A549 (cell line): ENCODE measurements at regions not wholly inside any gene's neighbourhood (a gene's known extent, or its start where the extent isn't known, plus 50 kb on each side); places are given as distances from the start of the nearest gene placed in this dataset.

ENCODE experiments used
- ATAC-seq, 2 experiments: fragments of 200-7000 bp in 1 of 2; fragments of >200 bp in 1 of 2; cut with Nextera tagmentation in 1 of 2; cut with Tn5 transposase in 1 of 2; 3 replicates each; pipeline versions ENCODE4 v1.8.0 to v1.9.1; 2018 to 2020; ENCODE audit warnings: mild to moderate bottlenecking in 1 of 2, moderate library complexity in 1 of 2
- CTCF ChIA-PET: fragments of 300-600 bp; sonication (Branson Sonifier 250); formaldehyde crosslinking; extraction: SDS; loops from one replicate; lab custom pipeline; 2021; ENCODE audit warnings: antibody characterized with exemption, inconsistent platforms; lab: Yijun Ruan, JAX
- POLR2A ChIA-PET: fragments of 350-600 bp; formaldehyde crosslinking; extraction: SDS; loops from one replicate; lab custom pipeline; 2021; ENCODE audit warnings: antibody characterized with exemption, inconsistent platforms; lab: Yijun Ruan, JAX
- DNase-seq, 2 experiments: peaks; one replicate each; pipeline versions ENCODE4 v3.0.0 to v3.0.0-alpha.2; 2011 to 2016; ENCODE audit warnings: low read depth in 1 of 2, low spot score in 1 of 2
- FAIRE-seq: peaks from 2 replicates; lab custom pipeline; 2011; peaks lifted over from hg19 to GRCh38; lab: Jason Lieb, UNC
- H3K27ac ChIP-seq, 2 experiments: fragments of >200 bp; sonication (Bioruptor Twin); formaldehyde crosslinking; 3 replicates each; pipeline ENCODE4 v1.5.1; 2016 to 2017
- H3K4me1 ChIP-seq: fragments of >200 bp; sonication (Bioruptor Twin); formaldehyde crosslinking; 3 replicates; pipeline ENCODE4 v1.6.1; 2016
- H3K4me2 ChIP-seq: fragments of >200 bp; sonication (Bioruptor Twin); formaldehyde crosslinking; 3 replicates; pipeline ENCODE4 v1.6.1; 2016
- H3K4me3 ChIP-seq: fragments of >200 bp; sonication (Bioruptor Twin); formaldehyde crosslinking; 3 replicates; pipeline ENCODE4 v1.5.1; 2016
- H3K9me3 ChIP-seq: fragments of >200 bp; sonication (Bioruptor Twin); formaldehyde crosslinking; 3 replicates; pipeline ENCODE4 v1.6.1; 2016
- BHLHE40 ChIP-seq: IDR thresholded peaks from 2 replicates; pipeline ENCODE4 v1.6.1; 2012; ENCODE audit warnings: low read depth, low read length, inconsistent platforms
- CBX2 ChIP-seq: fragments of 200-600 bp; sonication (generic); IDR thresholded peaks from 2 replicates; pipeline ENCODE4 v1.6.1; 2016; ENCODE audit warnings: low read depth, mild to moderate bottlenecking, borderline replicate concordance
- ESRRA ChIP-seq: fragments of 150-350 bp; IDR thresholded peaks from 2 replicates; pipeline ENCODE4 v1.6.1; 2014; ENCODE audit warnings: mild to moderate bottlenecking, low read length, borderline replicate concordance
- FOSL2 ChIP-seq, 2 experiments: fragments of 450-650 bp in 1 of 2; fragments of >200 bp in 1 of 2; sonication (Bioruptor Twin) in 1 of 2; formaldehyde crosslinking; IDR thresholded peaks; 2 replicates each; pipeline versions ENCODE4 v1.5.0 to v1.6.1; 2016 to 2020; ENCODE audit warnings: mild to moderate bottlenecking in 1 of 2, moderate library complexity in 1 of 2
- HES2 ChIP-seq: fragments of >200 bp; sonication (Bioruptor Twin); formaldehyde crosslinking; IDR thresholded peaks from 2 replicates; pipeline ENCODE4 v1.6.1; 2016
- HMGXB4 ChIP-seq: fragments of 250-450 bp; sonication (Bioruptor Pico); IDR thresholded peaks from 2 replicates; pipeline ENCODE4 v1.5.0; 2021; ENCODE audit warnings: mild to moderate bottlenecking, moderate library complexity, borderline replicate concordance
- HOXB5 ChIP-seq: fragments of 250-450 bp; sonication (Bioruptor Pico); IDR thresholded peaks from 2 replicates; pipeline ENCODE4 v1.5.0; 2020; ENCODE audit warnings: mild to moderate bottlenecking, moderate library complexity
- JUN ChIP-seq, 2 experiments: fragments of >200 bp; sonication (Bioruptor Twin); formaldehyde crosslinking; IDR thresholded peaks; 2 replicates in 1 of 2; 3 replicates in 1 of 2; pipeline ENCODE4 v1.6.1; 2016 to 2017
- KDM5A ChIP-seq: fragments of 200-600 bp; sonication (generic); IDR thresholded peaks from 2 replicates; pipeline ENCODE4 v1.6.1; 2016; ENCODE audit warnings: antibody characterized with exemption, mild to moderate bottlenecking
- NPAS2 ChIP-seq: fragments of 250-450 bp; sonication (Bioruptor Pico); IDR thresholded peaks from 2 replicates; pipeline ENCODE4 v1.8.0; 2022; ENCODE audit warnings: mild to moderate bottlenecking, moderate library complexity, borderline replicate concordance
- POLR2A ChIP-seq: IDR thresholded peaks from 2 replicates; pipeline ENCODE4 v1.6.1; 2012; ENCODE audit warnings: mild to moderate bottlenecking, low read length
- RAD21 ChIP-seq, 2 experiments: fragments of >200 bp in 1 of 2; sonication (Bioruptor Twin) in 1 of 2; formaldehyde crosslinking in 1 of 2; IDR thresholded peaks in 1 of 2; conservative IDR thresholded peaks in 1 of 2; 2 replicates in 1 of 2; 3 replicates in 1 of 2; pipeline ENCODE4 v1.6.1; 2012 to 2018; ENCODE audit warnings: inconsistent platforms in 1 of 2
- RARB ChIP-seq: fragments of 250-450 bp; sonication (Bioruptor Pico); IDR thresholded peaks from 2 replicates; pipeline ENCODE4 v1.8.0; 2021; ENCODE audit warnings: mild to moderate bottlenecking, moderate library complexity
- RNF2 ChIP-seq: fragments of 200-600 bp; sonication (generic); IDR thresholded peaks from 2 replicates; pipeline ENCODE4 v1.6.1; 2016; ENCODE audit warnings: low read depth, mild to moderate bottlenecking, antibody characterized with exemption, moderate library complexity, borderline replicate concordance
- SMC3 ChIP-seq: fragments of >200 bp; sonication (Bioruptor Twin); formaldehyde crosslinking; IDR thresholded peaks from 3 replicates; pipeline ENCODE4 v1.6.1; 2018; ENCODE audit warnings: inconsistent platforms
- SREBF2 ChIP-seq: fragments of 450-650 bp; IDR thresholded peaks from 2 replicates; pipeline ENCODE4 v1.6.1; 2014; ENCODE audit warnings: mild to moderate bottlenecking, moderate library complexity
- ZC3H11A ChIP-seq: fragments of 450-650 bp; IDR thresholded peaks from 2 replicates; pipeline ENCODE4 v1.6.1; 2014; ENCODE audit warnings: antibody characterized with exemption, mild to moderate bottlenecking
- ZSCAN20 ChIP-seq: fragments of 250-450 bp; sonication (Bioruptor Pico); IDR thresholded peaks from 2 replicates; pipeline ENCODE4 v1.8.0; 2022; ENCODE audit warnings: mild to moderate bottlenecking, moderate library complexity
- WGBS: methylation state at CpG from one replicate; pipeline ENCODE4 v1.1.6; 2017; ENCODE audit errors: missing lambda C conversion rate; 5-methylcytosine and 5-hydroxymethylcytosine counted together

- TF ChIP-seq RNF2 (no peak), KDM5A (no peak), CBX2 (no peak), SMC3 (no peak), HMGXB4 (CRISPR knock-in tag) (no peak)
Observed at GRCh38 chr10:52465202-52465601, 151.1 kb downstream of the DKK1 start (continued).

- no peak overlapping the region for H3K4me3 ChIP-seq
- 85% methylated on average over 5 of the region's 5 CpGs for WGBS
- no peak overlapping the region for H3K4me2 ChIP-seq
- TF ChIP-seq BHLHE40 = no peak
- TF ChIP-seq RARB (CRISPR knock-in tag) = no peak
- TF ChIP-seq RAD21 (conservative IDR thresholded peaks at IDR 0.05 in 1 of 2, IDR thresholded peaks at IDR 0.05 in 1 of 2) = no peak
- no peak for TF ChIP-seq HMGXB4 (CRISPR knock-in tag)
- TF ChIP-seq FOSL2 (IDR thresholded peaks at IDR 0.05) = no peak
- no peak for TF ChIP-seq FOSL2 (CRISPR knock-in tag; IDR thresholded peaks at IDR 0.05)
- no peak for TF ChIP-seq NPAS2
- no peak for TF ChIP-seq ESRRA
- no peak for TF ChIP-seq HOXB5 (CRISPR knock-in tag)
- TF ChIP-seq ZC3H11A = no peak
- H3K27ac ChIP-seq = peak overlapping the region; percentile 4 to 61; a peak in 3 of 6 replicates
- H3K4me1 ChIP-seq = peaks cover 6% of the 10 kb centered on the region
- DNase-seq = no peak
- ChIA-PET POLR2A (interaction anchor here (1.2 kb wide), 1 partner anchor 14 kb away, joined by 3 read pairs; no protein-coding TSS in a partner anchor), CTCF (interaction anchor here (1.2 to 4.3 kb wide), 3 partner anchors 19 to 159 kb away, joined by 3 to 12 read pairs (median 4); no protein-coding TSS in a partner anchor)
- H3K9me3 ChIP-seq = no peaks in the 10 kb centered on the region
- no peak for FAIRE-seq
- ATAC-seq = no peak
Observed at GRCh38 chr10:52466464-52466863, 152.4 kb downstream of the DKK1 start.

GRCh38 chr10:52469970-52470705 lies 156.1 kb downstream of the DKK1 start:
- TF ChIP-seq JUN (IDR thresholded peaks at IDR 0.05) = no peak
- TF ChIP-seq HES2 = no peak
- TF ChIP-seq ZSCAN20 (CRISPR knock-in tag) = no peak
- TF ChIP-seq POLR2A = no peak
- no peak for TF ChIP-seq ESRRA
- TF ChIP-seq SREBF2 = no peak
- ATAC-seq (no peak), DNase-seq (no peak), FAIRE-seq (no peak)
- no peaks in the 10 kb centered on the region for H3K9me3 ChIP-seq
- H3K4me1 ChIP-seq = peaks cover 36% of the 10 kb centered on the region
- peak overlapping the region; percentile 36 to 85; a peak in 5 of 6 replicates for H3K27ac ChIP-seq
- POLR2A ChIA-PET = no interaction called here
- H3K4me2 ChIP-seq = no peak overlapping the region
- H3K4me3 ChIP-seq = no peak overlapping the region
- CTCF ChIA-PET = interaction anchor here (1.2 to 1.3 kb wide), 2 partner anchors 18 to 155 kb away, joined by 3 to 6 read pairs; partner anchors contain the start of gene DKK1
- WGBS = 88% methylated on average over 1 of the region's 1 CpG
